Frontal cortex (tissue), 3 donors: ENCODE measurements at regions not wholly inside any gene's neighbourhood (a gene's known extent, or its start where the extent isn't known, plus 50 kb on each side); places are given as distances from the start of the nearest gene placed in this dataset.

Experiments used
- DNase-seq, 2 donors: peaks; one replicate each; pipeline ENCODE4 v3.0.0; 2012; ENCODE audit warnings: low spot score in 2 of 2
- FAIRE-seq: peaks from 2 replicates; lab custom pipeline; 2012; peaks lifted over from hg19 to GRCh38; lab: Jason Lieb, UNC
- donor health status: control.
- donor health status: control.
- donor health status: control.

DNA sequence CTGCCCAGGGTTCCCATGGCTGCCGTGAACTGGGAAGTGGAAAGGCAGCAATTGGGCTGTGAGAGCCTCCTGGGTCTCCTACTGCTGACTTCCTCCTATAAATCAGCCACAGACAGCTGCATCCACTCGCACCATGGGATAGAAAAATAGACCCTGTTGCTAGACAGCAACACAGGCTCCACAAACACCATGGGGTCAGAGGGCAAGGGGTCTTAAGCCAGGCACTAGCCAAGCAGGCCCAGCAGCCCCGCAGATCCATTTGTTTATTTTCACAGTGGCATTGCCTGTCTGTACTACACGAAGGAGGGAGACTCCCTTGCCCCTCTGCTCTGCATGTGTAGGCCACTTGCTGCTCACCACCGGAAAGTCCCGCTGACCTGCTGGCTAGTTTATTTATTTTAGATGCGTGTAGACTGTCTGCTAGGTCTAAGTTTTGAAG is 139.8 kb downstream of the DACT1 start:
- no peak for FAIRE-seq
- no peak for DNase-seq

DNA sequence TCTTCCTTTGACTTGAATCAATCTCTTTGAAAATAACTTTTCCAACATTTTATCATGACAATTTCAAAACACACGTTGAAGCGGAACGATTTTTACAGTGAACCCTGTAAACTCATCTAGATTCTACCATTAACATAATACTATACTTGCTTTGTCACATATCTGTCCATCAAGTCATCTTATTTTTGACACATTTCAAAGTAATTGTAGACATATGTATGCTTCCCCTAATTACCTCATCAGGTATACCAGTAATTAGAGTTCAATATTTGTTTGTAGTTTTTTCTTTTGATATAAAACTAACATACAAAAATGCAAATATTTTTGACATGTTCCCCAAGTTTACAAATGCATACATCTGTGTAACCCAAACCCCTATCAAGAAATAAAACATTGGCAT is 140.4 kb downstream of the DACT1 start:
- no peak for DNase-seq
- no peak for FAIRE-seq

DNA sequence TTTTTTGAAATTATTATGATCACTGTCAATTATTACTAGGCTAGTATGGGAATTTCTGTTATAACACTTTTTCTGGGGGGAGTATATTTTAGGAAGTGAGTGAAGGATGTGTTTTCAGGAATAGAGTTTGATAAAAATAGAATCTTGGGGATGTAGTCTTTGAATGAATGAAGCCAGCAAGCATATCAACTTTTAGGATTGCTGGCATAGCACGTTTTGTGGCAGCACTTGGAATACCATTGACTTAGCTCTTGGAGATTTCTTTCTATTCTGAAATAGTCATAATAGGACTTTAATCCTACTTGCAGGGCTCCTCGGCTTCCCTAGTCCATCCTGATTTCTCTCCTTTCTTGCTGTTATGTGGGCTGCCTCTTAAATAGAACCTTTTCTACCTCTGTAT is 141.6 kb downstream of the DACT1 start:
- FAIRE-seq (no peak), DNase-seq (no peak)

DNA sequence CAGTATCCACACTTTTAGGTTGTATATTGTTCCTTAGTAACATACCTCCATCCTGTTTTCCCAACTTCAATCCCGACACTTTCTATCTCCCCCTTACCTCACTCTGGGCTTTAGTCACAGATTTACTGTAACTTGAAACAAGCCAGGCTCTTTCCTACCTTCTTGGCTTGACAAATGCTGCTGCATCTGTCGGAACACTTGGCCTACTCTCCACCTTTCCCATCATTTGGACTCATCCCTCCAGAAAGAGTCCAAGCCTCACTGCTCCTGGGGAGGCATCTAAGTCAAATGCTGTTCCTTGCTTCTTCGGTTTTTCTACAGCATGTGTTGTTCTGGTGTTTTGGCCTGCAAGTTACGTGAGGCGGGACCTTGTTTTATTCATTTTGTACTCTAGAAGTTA is 142.4 kb downstream of the DACT1 start:
- DNase-seq (no peak), FAIRE-seq (no peak)

DNA sequence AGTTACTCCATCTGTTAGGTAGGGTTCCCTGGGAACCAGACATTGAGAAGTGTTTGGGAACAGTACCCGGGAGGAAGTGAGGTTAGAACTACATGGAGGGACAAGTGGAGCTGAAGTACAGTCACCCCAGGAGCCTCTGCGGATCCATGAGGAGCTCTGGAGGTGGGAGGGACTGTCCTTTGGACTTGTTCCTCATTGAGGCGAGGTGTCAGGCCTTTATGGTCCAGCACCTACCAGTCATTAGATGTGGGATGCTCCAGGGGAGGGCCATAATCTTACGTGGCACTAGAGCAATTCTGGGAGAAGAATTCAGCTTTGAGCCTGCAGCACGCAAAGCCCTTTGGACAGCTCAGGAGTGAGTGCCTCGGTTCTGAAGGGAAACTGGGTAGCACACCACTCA is 142.8 kb downstream of the DACT1 start:
- DNase-seq (no peak), FAIRE-seq (no peak)

DNA sequence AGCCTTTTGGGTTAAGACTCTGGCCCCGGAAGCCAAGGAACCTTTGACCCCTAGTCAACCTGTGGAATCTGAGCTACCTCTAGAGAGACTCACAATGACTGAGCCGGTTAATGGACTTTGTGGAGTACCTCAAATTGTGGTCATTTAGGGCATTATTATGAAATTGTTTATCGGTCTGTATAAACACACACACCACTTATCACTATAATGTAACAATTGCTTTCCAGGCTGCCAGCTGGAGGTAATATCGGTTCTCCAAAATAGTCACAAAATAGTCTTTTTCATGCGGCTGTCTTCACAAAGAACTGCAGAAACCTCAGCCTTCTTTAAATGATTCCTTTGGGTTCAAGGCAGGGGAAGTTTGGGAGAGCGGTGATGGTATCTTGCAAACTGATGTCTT is 144.2 kb downstream of the DACT1 start:
- DNase-seq, result no peak
- no peak for FAIRE-seq

DNA sequence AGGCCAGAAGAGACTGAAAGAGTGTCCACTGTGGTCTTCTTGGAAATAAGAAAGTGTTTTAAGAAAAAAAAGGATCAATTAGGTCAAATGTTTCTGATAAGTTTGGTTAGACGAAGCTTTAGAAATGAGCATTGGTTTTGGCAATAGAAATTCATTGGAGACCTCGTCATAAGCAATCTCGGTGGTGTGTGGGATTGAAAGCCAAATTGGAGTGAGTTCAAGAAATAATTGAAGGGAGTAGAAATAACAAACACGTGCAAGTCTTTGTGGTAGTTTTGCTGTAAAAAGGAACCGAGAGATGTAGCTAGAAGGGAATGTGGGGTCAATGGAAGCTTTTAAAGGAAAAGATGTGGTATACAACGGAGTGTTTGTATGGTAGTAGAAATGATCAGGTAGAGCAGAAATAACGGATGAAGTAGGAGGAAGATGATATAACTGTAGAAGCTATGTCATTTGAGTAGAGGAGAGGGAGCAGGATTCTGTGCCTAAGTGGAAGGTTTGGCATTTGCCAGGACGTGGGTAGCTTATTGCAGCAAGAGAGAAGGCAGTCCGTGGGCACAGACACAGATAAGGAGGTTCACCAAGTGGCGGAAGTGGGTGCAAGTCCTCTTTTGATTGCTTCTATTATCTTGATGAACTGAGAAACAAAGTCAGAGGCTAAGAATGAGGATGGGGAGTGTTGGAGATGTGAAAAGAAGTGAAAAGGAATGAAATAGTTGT is 146.2 kb downstream of the DACT1 start:
- no peak for FAIRE-seq
- DNase-seq, result no peak

DNA sequence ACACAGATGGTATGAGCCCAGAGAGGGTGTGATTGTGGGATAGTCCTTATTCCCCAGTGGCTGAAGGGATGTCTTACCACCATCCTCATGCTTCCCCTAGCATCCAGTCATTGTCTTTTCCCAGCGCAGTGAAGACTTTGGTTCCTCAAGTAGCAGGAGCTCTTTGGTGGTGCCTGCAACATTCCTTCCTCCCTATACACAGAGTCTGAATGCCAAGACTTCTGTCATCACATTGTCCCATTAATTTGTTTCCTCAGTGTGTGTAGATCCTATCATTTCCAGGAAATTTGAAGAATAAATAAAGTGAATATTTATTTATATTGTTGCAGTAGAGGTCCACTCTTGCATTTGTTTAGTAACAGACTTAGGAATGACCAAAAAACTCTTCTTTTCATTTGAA is 147.2 kb downstream of the DACT1 start:
- no peak for FAIRE-seq

DNA sequence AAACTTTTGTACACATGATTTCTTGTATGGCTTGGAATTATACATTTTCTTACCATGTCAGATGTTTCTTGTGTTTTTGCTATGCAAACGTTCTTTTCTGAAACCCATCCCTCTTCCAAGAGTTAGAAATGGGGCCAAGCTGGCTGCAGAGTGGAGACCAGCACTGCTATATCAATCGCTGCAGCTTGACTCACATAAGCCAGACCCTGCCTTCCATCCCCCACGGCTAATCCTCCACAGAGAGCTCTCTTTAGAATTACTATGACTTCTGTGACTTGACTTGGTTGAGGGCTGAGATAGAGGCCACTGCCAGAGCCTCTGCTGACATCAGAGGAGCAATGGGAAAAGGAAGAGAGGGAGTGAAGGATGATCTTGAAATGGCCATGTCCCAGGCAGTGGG is 147.9 kb downstream of the DACT1 start:
- FAIRE-seq, result no peak
- no peak for DNase-seq

More for the DNA sequence above, 147.2 kb downstream of the DACT1 start:
- no peak for DNase-seq

DNA sequence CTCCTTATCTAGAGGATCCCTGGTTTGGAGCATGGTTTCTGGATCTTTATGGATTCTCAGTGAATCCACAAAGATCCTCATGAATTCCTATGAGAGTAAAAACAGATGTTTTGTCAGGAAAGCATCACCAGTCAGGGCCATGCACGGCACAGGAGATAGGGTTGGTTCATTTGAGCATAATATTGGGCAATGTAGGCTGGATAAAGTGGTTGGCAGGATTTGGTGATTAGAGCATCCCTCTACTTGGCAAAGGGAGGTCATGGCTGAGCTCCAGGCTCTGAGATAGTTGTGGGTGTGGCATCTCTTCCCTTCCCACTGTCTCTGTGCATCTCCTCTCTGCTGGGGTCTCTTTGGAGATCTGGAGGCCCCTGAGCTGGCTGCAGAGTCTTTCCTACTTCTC is 149.8 kb downstream of the DACT1 start:
- DNase-seq (no peak), FAIRE-seq (no peak)

DNA sequence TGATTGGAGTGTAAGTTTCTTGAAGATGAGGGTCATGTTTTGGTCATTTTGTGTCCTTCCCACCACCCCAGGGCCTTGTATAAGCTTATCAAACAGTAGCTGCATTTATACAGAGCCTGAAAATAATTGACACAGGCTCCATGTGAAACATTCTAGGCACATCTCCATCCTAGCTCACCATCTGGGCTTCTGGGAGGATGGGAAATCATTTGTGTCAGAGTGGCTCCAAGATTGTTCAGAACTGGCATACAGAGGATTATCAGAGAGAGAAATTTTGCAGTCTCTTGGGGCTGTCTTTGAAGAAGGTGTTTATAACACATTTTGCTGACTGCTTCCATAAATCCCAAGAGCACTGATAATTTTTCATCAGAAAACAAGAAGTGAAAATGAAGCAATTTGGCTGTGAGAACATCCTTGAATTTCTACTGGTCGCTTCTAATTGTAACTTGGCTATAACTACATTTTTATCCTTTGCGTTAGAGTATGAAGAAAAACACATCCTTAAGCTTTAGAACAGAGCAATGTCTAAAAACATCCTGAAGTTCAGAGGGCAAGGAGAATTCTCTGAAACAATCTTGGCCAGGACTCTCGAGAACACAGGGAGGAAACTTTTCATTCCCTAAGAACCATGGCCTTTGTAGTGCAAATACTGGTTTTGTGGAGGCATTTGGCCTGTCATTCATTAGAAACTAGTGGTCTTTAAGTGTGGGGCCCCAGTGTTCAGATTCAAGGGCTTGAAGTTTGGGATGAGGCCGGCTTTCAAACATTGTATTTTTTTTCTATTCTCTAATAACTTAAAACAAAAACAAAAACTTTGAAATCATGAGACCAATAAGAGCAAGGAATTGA is 151.1 kb downstream of the DACT1 start:
- no peak for DNase-seq
- no peak for FAIRE-seq

DNA sequence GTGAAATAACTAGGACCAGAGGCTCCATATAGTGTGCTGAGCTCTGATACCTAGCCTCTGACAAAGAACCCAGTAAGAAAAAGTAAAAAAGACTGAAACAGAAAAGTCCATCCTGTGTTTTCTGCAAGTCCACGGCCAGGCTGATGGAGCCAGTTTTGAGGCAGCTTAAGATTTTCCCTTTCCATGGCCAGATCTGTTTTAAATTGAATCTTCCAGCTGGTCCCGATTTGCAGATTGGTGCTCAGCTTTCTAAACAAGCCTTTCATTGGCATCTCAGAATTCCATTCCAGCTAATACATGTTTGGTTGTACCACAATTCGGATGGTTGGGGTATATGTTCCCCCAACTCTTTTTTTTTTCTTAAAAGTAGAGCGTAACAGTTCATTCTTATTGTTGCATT is 152.0 kb downstream of the DACT1 start:
- FAIRE-seq, result no peak
- no peak for DNase-seq

DNA sequence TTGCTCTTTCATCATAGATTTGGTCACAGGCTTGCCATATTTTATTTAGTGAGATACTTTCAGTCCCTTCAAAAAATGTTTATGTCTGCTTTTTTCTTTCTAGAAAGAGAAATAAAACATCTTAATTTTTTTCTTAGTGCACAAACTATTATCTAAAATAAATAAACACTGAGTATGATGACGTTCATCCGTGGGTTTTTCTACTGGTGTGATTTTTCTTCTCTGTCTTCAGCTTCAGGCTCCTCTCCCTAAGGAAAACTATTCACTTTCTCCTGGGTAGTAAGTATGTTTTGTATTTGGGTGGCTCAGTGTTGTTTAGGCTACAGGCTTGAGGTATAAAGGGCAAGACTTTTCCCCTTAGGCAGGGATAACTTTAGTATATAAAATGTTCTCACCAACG is 154.7 kb downstream of the DACT1 start:
- DNase-seq, result no peak
- no peak for FAIRE-seq

DNA sequence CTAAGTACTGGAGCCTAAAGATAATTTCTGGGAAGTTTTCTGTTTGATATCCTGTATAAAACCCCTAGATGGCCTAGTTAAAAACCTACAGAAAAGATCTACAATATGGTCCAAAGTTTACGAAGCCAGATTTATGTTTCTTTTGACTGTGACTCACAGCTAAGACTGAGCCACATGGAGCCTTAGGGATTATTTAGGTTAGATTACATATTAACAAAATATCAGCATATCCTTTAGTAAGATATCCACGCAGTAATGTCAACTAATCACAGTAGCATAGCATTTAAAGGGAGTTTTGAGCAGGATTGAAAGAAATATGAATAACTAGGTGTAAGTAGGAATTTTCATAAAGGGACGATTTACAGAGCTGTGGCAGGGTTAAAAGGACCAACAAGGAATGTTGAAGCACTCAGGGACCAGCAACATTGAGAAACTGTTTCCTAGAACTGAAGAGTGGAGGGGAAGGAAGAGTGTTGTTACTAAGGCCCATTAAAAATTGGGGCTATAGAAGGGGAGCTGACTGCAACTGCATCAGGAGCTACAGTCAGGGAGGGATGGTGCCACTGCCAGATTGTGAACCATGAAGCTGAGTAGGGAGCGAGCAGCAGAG is 155.5 kb downstream of the DACT1 start:
- no peak for FAIRE-seq
- DNase-seq, result no peak

DNA sequence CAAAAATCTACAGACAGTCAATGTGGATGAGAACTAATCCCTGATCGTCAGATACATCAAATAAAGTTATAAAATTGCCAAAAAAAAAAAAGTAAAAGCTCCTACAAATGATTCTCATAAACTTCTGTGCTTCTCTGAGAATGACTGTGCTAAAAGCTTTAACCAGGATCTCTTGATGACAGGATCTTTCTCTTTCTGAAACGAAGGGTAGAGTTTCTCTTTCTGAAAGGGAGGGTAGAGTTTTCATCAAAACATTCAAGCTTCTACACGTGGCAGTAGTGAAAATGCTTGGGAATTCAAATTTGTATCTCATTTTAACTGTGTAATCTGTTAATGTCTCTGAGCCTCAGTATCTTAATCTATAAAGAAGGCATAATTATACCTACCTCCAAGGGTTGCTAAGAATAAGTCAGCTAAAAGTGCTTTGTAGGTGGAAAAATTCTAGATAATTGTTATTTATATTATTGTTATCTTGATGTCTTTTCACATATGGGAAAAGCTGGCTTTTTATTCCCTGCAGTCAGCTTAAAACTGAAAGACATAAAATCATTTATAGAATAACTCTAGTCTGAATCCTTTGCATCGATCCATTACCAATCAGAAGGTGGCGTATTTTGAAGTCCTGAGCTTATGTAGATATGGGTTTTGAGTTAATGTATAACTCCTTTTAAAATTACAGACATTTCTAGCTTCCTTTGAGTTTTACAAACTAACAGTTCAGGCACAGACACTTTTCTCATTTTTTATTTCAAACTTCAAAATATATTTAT is 157.4 kb downstream of the DACT1 start:
- DNase-seq, result no peak
- FAIRE-seq, result peak; percentile 42

DNA sequence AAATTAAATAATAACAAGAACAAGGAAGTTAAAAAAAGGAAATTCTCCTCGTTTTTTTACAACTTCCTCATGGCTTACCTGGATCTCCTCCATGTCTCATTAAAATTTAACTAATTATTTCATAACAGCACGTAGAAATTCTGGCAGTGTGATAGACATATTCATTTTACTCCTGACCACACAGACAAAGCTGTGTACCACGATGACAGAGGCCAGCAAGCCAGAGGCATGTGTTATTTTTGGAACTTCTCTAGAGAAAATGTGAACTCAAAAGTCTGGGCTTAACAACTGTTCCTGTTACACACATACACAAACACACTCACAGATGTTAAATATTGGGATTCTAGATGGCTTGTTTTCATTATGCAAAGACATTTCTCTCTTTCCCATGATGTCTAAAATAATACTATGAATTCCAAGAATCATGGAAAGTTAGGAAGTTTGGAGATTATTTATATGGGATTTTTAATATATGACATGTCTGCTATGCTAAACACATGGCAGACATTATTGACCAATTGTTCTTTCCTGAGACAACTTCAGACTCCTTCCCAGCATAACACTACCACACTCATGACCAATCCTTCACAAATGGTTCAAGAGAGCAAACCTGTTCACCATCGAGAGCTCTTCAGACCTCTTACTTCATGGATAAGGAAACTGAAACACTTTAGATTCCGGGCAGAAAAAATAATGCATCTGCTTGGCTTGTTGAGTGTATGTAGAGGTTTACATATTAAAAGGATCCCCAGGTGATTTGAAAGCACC is 158.7 kb downstream of the DACT1 start:
- DNase-seq (no peak), FAIRE-seq (no peak)

DNA sequence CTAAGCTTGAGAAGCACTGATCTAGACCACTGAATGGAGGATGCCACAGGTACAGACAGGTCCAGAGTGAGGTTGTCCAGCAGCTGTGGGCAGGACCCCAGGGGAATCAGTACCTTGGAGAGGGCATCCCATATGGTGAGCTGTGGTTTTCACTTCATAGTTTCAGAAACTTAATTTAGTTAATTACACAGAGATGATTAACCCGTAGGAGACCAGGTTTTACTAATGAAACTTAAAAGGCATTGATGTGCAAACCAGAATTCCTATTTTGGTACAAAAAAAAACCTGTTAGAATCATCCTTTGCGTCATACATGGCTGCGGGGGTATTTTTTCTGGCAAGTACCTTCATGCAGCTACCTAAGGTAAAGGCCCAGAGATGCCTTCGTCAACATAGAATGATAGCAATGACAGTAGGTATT is 159.3 kb downstream of the DACT1 start:
- no peak for FAIRE-seq
- no peak for DNase-seq

DNA sequence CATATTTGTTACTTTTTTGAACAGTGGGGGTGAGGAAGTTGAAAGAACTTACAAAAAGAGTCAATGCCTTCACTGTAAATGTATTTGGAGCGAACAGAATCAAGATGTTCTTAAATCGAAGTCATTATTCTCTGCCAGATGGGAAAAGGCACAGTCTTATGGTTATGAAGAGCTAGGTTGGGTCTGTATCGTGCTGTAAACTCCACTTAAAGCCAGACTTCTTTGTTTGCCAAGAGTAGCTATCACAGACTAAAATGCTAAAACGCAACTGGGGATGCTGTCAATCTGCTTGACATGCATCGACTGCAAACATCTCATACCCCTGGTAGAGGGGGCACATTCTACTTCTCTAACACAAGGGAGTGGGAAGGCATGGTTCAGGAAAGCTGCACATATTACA is 160.4 kb downstream of the DACT1 start:
- no peak for DNase-seq
- no peak for FAIRE-seq

DNA sequence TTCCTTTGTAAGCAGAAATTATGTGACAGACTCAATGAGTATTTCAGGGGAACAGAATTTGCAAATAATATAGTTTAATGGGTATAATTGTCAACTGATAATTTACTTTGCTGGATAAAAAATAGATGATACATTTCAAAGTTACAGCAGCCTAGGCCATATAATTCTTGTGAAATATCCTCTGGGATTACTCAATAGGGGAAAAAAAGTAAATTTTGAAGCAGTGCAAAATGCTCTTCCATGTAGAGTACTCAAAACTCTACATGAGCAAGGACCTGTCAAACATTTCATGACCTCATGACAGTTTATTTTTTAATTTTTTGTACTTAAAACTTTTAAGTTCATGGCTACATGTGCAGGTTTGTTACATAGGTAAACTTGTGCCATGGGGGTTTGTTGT is 163.3 kb downstream of the DACT1 start:
- FAIRE-seq (no peak), DNase-seq (no peak)

DNA sequence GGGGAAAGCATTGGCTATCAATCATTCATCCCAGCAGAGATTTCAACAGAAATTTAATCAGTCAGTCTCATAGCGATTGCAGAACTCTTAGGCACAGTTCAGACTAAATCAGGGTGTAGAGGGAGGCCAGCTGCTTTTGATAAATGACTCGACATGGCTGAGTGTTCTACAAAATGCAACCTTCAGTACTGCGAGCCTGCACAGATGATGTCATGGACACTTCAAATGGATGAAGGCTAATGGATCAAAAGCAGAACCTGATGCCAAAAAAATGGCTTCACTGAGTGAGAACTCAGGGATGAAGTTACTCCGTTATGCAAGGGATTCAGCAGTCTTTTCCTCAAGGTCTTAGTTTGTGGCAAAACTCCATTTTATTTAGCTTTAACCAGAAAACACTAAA is 167.3 kb downstream of the DACT1 start:
- DNase-seq (no peak), FAIRE-seq (no peak)
